H1 (cell line): ENCODE measurements at regions not wholly inside any gene's neighbourhood (a gene's known extent, or its start where the extent isn't known, plus 50 kb on each side); places are given as distances from the start of the nearest gene placed in this dataset.

ENCODE experiments used
- CTCF ChIA-PET: fragments of 300-600 bp; sonication (Branson Sonifier 250); formaldehyde crosslinking; loops from one replicate; lab custom pipeline; 2021; ENCODE audit not compliant: partially characterized antibody; lab: Charles Lee
- POLR2A ChIA-PET: fragments of 300-600 bp; sonication (Branson Sonifier 250); formaldehyde crosslinking; loops from one replicate; lab custom pipeline; 2021; ENCODE audit warnings: inconsistent platforms; ENCODE audit not compliant: partially characterized antibody; lab: Charles Lee
- DNase-seq, 2 experiments: peaks; one replicate each; pipeline versions ENCODE4 v3.0.0 to v3.0.0-alpha.2; 2010 to 2022; ENCODE audit warnings: low spot score in 2 of 2, low read depth in 1 of 2, mixed read lengths in 1 of 2
- FAIRE-seq: peaks from 2 replicates; lab custom pipeline; 2011; peaks lifted over from hg19 to GRCh38; lab: Jason Lieb, UNC
- H2AFZ ChIP-seq: 2 replicates; pipeline ENCODE4 v1.8.1; 2012; ENCODE audit warnings: low read length, inconsistent platforms
- H2AK5ac ChIP-seq: 2 replicates; pipeline ENCODE4 v1.6.1; 2013; ENCODE audit warnings: low read depth, low read length
- H2BK120ac ChIP-seq: replicated peaks from 2 replicates; pipeline ENCODE3; 2013; ENCODE audit warnings: low read depth, low read length, inconsistent platforms
- H2BK12ac ChIP-seq: 2 replicates; pipeline ENCODE4 v1.6.1; 2013; ENCODE audit warnings: low read depth, low read length
- H2BK15ac ChIP-seq: 2 replicates; pipeline ENCODE4 v1.6.1; 2013; ENCODE audit warnings: low read length
- H2BK20ac ChIP-seq: 2 replicates; pipeline ENCODE4 v1.6.1; 2013; ENCODE audit warnings: low read length
- H2BK5ac ChIP-seq: 2 replicates; pipeline ENCODE4 v1.6.1; 2013; ENCODE audit warnings: low read depth, low read length
- H3K14ac ChIP-seq: 2 replicates; pipeline ENCODE4 v1.6.1; 2013; ENCODE audit warnings: inconsistent platforms; ENCODE audit not compliant: insufficient read length
- H3K18ac ChIP-seq: 2 replicates; pipeline ENCODE4 v1.6.1; 2013; ENCODE audit warnings: low read length; ENCODE audit errors: extremely low read depth
- H3K23ac ChIP-seq: 2 replicates; pipeline ENCODE4 v1.6.1; 2013; ENCODE audit warnings: inconsistent platforms; ENCODE audit not compliant: insufficient read length
- H3K23me2 ChIP-seq: 2 replicates; pipeline ENCODE4 v1.6.1; 2013; ENCODE audit warnings: low read depth, low read length
- H3K27ac ChIP-seq: 2 replicates; pipeline ENCODE4 v1.6.1; 2011; ENCODE audit warnings: low read depth, low read length, inconsistent platforms
- H3K27me3 ChIP-seq, 4 experiments: replicated peaks in 1 of 4; 1 replicate in 1 of 4; 2 replicates in 3 of 4; pipeline versions ENCODE4 v1.6.1 to v1.8.1; 2011 to 2013; ENCODE audit warnings: low read length in 3 of 4, mild to moderate bottlenecking in 3 of 4, inconsistent platforms in 2 of 4, mixed read lengths in 2 of 4, moderate library complexity in 1 of 4; ENCODE audit not compliant: control insufficient read depth in 3 of 4, insufficient read depth in 3 of 4; ENCODE audit errors: extremely low read depth in 1 of 4
- H3K36me3 ChIP-seq, 4 experiments: 2 replicates each; pipeline versions ENCODE4 v1.6.1 to v1.8.1; 2011 to 2013; ENCODE audit warnings: mild to moderate bottlenecking in 4 of 4, low read length in 3 of 4, moderate library complexity in 2 of 4, control low read depth in 1 of 4, inconsistent platforms in 1 of 4; ENCODE audit not compliant: insufficient read depth in 4 of 4, control insufficient read depth in 2 of 4
- H3K4ac ChIP-seq: replicated peaks from 2 replicates; pipeline ENCODE3; 2013; ENCODE audit warnings: low read length, low read depth, mixed read lengths, inconsistent platforms; ENCODE audit not compliant: insufficient read length
- H3K4me1 ChIP-seq, 4 experiments: replicated peaks in 1 of 4; 1 replicate in 1 of 4; 2 replicates in 3 of 4; pipeline versions ENCODE4 v1.6.1 to v1.8.1; 2011 to 2013; ENCODE audit warnings: low read length in 3 of 4, inconsistent platforms in 2 of 4, mixed read lengths in 1 of 4; ENCODE audit not compliant: insufficient read depth in 4 of 4, control insufficient read depth in 3 of 4
- H3K4me2 ChIP-seq, 2 experiments: 2 replicates each; pipeline versions ENCODE4 v1.6.1 to v1.8.1; 2011 to 2013; ENCODE audit warnings: low read depth in 2 of 2, low read length in 2 of 2, control low read depth in 1 of 2, inconsistent platforms in 1 of 2, mild to moderate bottlenecking in 1 of 2; ENCODE audit not compliant: insufficient read depth in 1 of 2
- H3K4me3 ChIP-seq, 4 experiments: fragments of 200-600, 300-600 bp in 1 of 4; sonication (generic), shearing (Covaris generic), sonication (Bioruptor Twin) in 1 of 4; 2 replicates each; pipeline versions ENCODE4 v1.5.1 to v1.8.1; 2011 to 2016; ENCODE audit warnings: low read length in 4 of 4, low read depth in 3 of 4, control low read depth in 2 of 4, inconsistent platforms in 2 of 4, mild to moderate bottlenecking in 2 of 4, mixed read lengths in 1 of 4, moderate library complexity in 1 of 4; ENCODE audit not compliant: insufficient read depth in 2 of 4; ENCODE audit errors: extremely low read depth in 1 of 4
- H3K56ac ChIP-seq: replicated peaks from 2 replicates; pipeline ENCODE3; 2013; ENCODE audit warnings: low read depth, mild to moderate bottlenecking, mixed read lengths, low read length, inconsistent platforms; ENCODE audit not compliant: insufficient read length
- H3K79me1 ChIP-seq: 2 replicates; pipeline ENCODE4 v1.6.1; 2013; ENCODE audit warnings: low read depth, low read length, control low read depth
- H3K79me2 ChIP-seq, 2 experiments: 2 replicates each; pipeline versions ENCODE4 v1.6.1 to v1.8.1; 2012 to 2013; ENCODE audit warnings: low read length in 2 of 2, mild to moderate bottlenecking in 2 of 2, inconsistent platforms in 1 of 2; ENCODE audit not compliant: insufficient read depth in 2 of 2, control insufficient read depth in 1 of 2
- H3K9ac ChIP-seq, 4 experiments: replicated peaks in 1 of 4; 1 replicate in 1 of 4; 2 replicates in 3 of 4; pipeline versions ENCODE4 v1.6.1 to v1.8.1; 2011 to 2013; ENCODE audit warnings: low read depth in 3 of 4, low read length in 3 of 4, control low read depth in 2 of 4, mild to moderate bottlenecking in 2 of 4, moderate library complexity in 2 of 4, inconsistent platforms in 1 of 4; ENCODE audit errors: extremely low read depth in 1 of 4
- H3K9me3 ChIP-seq, 2 experiments: 2 replicates each; pipeline versions ENCODE4 v1.6.1 to v1.8.1; 2012 to 2013; ENCODE audit warnings: mild to moderate bottlenecking in 2 of 2, moderate library complexity in 2 of 2, control low read depth in 1 of 2, inconsistent platforms in 1 of 2, low read depth in 1 of 2, low read length in 1 of 2, mixed read lengths in 1 of 2; ENCODE audit not compliant: insufficient read depth in 2 of 2
- H4K20me1 ChIP-seq, 2 experiments: replicated peaks in 1 of 2; 2 replicates each; pipeline versions ENCODE3 to v1.8.1; 2011 to 2013; ENCODE audit warnings: inconsistent platforms in 2 of 2, low read length in 2 of 2, mild to moderate bottlenecking in 1 of 2; ENCODE audit not compliant: insufficient read depth in 2 of 2, control insufficient read depth in 1 of 2
- H4K5ac ChIP-seq: 2 replicates; pipeline ENCODE4 v1.6.1; 2013; ENCODE audit warnings: low read length, low read depth, mixed read lengths, inconsistent platforms; ENCODE audit not compliant: insufficient read length
- H4K8ac ChIP-seq: 2 replicates; pipeline ENCODE4 v1.8.0; 2013; ENCODE audit warnings: mild to moderate bottlenecking, moderate library complexity, low read length, inconsistent platforms; ENCODE audit not compliant: insufficient read depth; ENCODE audit errors: extremely low read depth
- H4K91ac ChIP-seq: replicated peaks from 2 replicates; pipeline ENCODE3; 2013; ENCODE audit warnings: low read length, mixed read lengths, inconsistent platforms; ENCODE audit not compliant: insufficient read length
- PHF8 ChIP-seq: fragments of 200-600 bp; sonication (generic); conservative IDR thresholded peaks from 2 replicates; pipeline ENCODE4 v1.7.1; 2012; ENCODE audit warnings: low read depth, mild to moderate bottlenecking, inconsistent platforms, low read length, moderate library complexity
- WGBS, 2 experiments: shearing (Covaris generic) in 1 of 2; methylation state at CpG; one replicate each; pipeline versions ENCODE4 v1.1.6 to v1.1.7; 2013 to 2015; ENCODE audit warnings: low lambda C conversion rate in 2 of 2, mixed read lengths in 2 of 2, inconsistent platforms in 1 of 2, low coverage in 1 of 2, missing lambda C conversion rate in 1 of 2; ENCODE audit not compliant: insufficient replicate concordance in 2 of 2, insufficient coverage in 1 of 2, insufficient read length in 1 of 2; ENCODE audit errors: extremely low coverage in 1 of 2, missing lambda C conversion rate in 1 of 2; 5-methylcytosine and 5-hydroxymethylcytosine counted together

- Histone ChIP-seq H3K27ac (no peak overlapping the region), H2BK15ac (no peak overlapping the region), H3K36me3 (no peaks in the 10 kb centered on the region), H2BK5ac (no peak overlapping the region), H3K14ac (no peak overlapping the region), H2BK20ac (no peak overlapping the region), H3K9ac (no peak overlapping the region), H3K4me2 (no peak overlapping the region), H3K79me2 (no peaks in the 10 kb centered on the region), H3K23ac (no peak overlapping the region), H2AFZ (no peak overlapping the region), H3K23me2 (no peaks in the 10 kb centered on the region; the same call in 1 of the 2 replicates), H3K18ac (no peak overlapping the region), H2BK120ac (no peak overlapping the region), H3K4me1 (no peaks in the 10 kb centered on the region), H3K4ac (no peak overlapping the region), H3K4me3 (no peak overlapping the region), H3K9me3 (no peaks in the 10 kb centered on the region), H3K56ac (no peak overlapping the region), H3K79me1 (no peaks in the 10 kb centered on the region), H4K91ac (no peak overlapping the region), H3K27me3 (no peaks in the 10 kb centered on the region), H2AK5ac (no peak overlapping the region), H4K5ac (no peak overlapping the region), H4K8ac (no peak overlapping the region), H2BK12ac (no peak overlapping the region), H4K20me1 (no peaks in the 10 kb centered on the region)
- WGBS, 2 experiments, result 94% methylated on average over 2 of the region's 2 CpGs; no CpG with 5 or more reads in 1 of the 2 experiments
- DNase-seq, result no peak
- FAIRE-seq, result no peak
- POLR2A ChIA-PET, result no interaction called here
- CTCF ChIA-PET, result no interaction called here
- no peak for TF ChIP-seq PHF8
These were observed 1006.9 kb downstream of the VRK1 start for GRCh38 chr14:97804056-97804455.
